Large intestine (tissue), 3 donors: ENCODE measurements at regions not wholly inside any gene's neighbourhood (a gene's known extent, or its start where the extent isn't known, plus 50 kb on each side); places are given as distances from the start of the nearest gene placed in this dataset.

Experiments used
- DNase-seq, 2 donors: peaks; one replicate each; pipeline versions ENCODE4 v3.0.0 to v3.0.0-alpha.2; 2013
- H3K27ac ChIP-seq: one replicate; pipeline ENCODE4 v1.5.1; 2013; ENCODE audit warnings: low read length
- H3K27me3 ChIP-seq: 2 replicates; pipeline ENCODE4 v1.6.1; 2013; ENCODE audit warnings: low read length; ENCODE audit not compliant: control insufficient read depth, insufficient read depth
- H3K36me3 ChIP-seq: 2 replicates; pipeline ENCODE4 v1.6.1; 2013; ENCODE audit warnings: low read length; ENCODE audit not compliant: control insufficient read depth, insufficient read depth
- H3K4me1 ChIP-seq: one replicate; pipeline ENCODE4 v1.6.1; 2013; ENCODE audit warnings: low read length; ENCODE audit not compliant: control insufficient read depth, insufficient read depth
- H3K4me3 ChIP-seq: one replicate; pipeline ENCODE4 v1.5.1; 2013; ENCODE audit warnings: low read length
- H3K9me3 ChIP-seq: one replicate; pipeline ENCODE4 v1.6.1; 2013; ENCODE audit warnings: mild to moderate bottlenecking, low read depth, low read length, moderate library complexity; ENCODE audit not compliant: control insufficient read depth
- WGBS: methylation state at CpG from one replicate; pipeline ENCODE4 v1.1.5; 2013; ENCODE audit warnings: low lambda C conversion rate; ENCODE audit not compliant: insufficient coverage; 5-methylcytosine and 5-hydroxymethylcytosine counted together

GRCh38 chr2:215662715-215663114 lies 226.8 kb upstream of the FN1 start:
- no CpG with 5 or more reads among the region's 1 CpG for WGBS

GRCh38 chr2:215660687-215661086 lies 224.8 kb upstream of the FN1 start:
- no peak overlapping the region for H3K4me3 ChIP-seq
- no peak for DNase-seq
- no peaks in the 10 kb centered on the region for H3K9me3 ChIP-seq
- WGBS: no CpG with 5 or more reads among the region's 8 CpGs
- H3K4me1 ChIP-seq: no peaks in the 10 kb centered on the region
- H3K27me3 ChIP-seq: no peaks in the 10 kb centered on the region
- no peak overlapping the region for H3K27ac ChIP-seq
- no peaks in the 10 kb centered on the region for H3K36me3 ChIP-seq

More at GRCh38 chr2:215662715-215663114, 226.8 kb upstream of the FN1 start:
- Histone ChIP-seq H3K4me3 (no peak overlapping the region), H3K27ac (no peak overlapping the region), H3K4me1 (no peaks in the 10 kb centered on the region), H3K9me3 (no peaks in the 10 kb centered on the region), H3K27me3 (no peaks in the 10 kb centered on the region), H3K36me3 (no peaks in the 10 kb centered on the region)
- no peak for DNase-seq

GRCh38 chr2:215659650-215660049 lies 223.8 kb upstream of the FN1 start:
- Histone ChIP-seq H3K36me3 (no peaks in the 10 kb centered on the region), H3K4me3 (no peak overlapping the region), H3K9me3 (no peaks in the 10 kb centered on the region), H3K27ac (no peak overlapping the region), H3K4me1 (no peaks in the 10 kb centered on the region), H3K27me3 (no peaks in the 10 kb centered on the region)
- DNase-seq: no peak
- WGBS: 50% methylated on average over 1 of the region's 4 CpGs

GRCh38 chr2:215658635-215659305 lies 222.9 kb upstream of the FN1 start:
- Histone ChIP-seq H3K27ac (no peak overlapping the region), H3K9me3 (no peaks in the 10 kb centered on the region), H3K4me3 (no peak overlapping the region), H3K27me3 (no peaks in the 10 kb centered on the region), H3K36me3 (no peaks in the 10 kb centered on the region), H3K4me1 (no peaks in the 10 kb centered on the region)
- DNase-seq: no peak
- WGBS: 90% methylated on average over 2 of the region's 4 CpGs

DNA sequence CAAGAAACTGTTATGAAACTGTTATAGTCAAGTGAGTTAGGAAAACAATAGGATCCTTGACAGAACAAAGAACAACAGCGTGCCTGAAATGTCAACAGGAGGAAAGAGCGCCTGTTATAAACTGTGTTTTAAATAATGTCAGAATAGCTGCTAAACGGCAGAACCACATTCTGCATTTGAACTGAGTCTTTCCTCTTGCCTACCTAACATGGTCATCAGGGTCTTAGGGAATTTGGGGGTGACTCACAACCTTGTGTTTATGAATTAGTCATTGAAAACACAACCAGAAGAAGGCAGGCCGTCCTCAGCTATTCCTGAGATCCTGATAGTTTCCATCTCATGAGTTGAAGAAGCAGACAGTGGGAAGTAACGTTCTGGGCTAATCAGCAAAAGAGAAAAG lies 222.0 kb upstream of the FN1 start:
- Histone ChIP-seq H3K4me1 (no peaks in the 10 kb centered on the region), H3K36me3 (no peaks in the 10 kb centered on the region), H3K27ac (no peak overlapping the region), H3K9me3 (no peaks in the 10 kb centered on the region), H3K27me3 (no peaks in the 10 kb centered on the region), H3K4me3 (no peak overlapping the region)
- 71% methylated on average over 1 of the region's 5 CpGs for WGBS
- no peak for DNase-seq

DNA sequence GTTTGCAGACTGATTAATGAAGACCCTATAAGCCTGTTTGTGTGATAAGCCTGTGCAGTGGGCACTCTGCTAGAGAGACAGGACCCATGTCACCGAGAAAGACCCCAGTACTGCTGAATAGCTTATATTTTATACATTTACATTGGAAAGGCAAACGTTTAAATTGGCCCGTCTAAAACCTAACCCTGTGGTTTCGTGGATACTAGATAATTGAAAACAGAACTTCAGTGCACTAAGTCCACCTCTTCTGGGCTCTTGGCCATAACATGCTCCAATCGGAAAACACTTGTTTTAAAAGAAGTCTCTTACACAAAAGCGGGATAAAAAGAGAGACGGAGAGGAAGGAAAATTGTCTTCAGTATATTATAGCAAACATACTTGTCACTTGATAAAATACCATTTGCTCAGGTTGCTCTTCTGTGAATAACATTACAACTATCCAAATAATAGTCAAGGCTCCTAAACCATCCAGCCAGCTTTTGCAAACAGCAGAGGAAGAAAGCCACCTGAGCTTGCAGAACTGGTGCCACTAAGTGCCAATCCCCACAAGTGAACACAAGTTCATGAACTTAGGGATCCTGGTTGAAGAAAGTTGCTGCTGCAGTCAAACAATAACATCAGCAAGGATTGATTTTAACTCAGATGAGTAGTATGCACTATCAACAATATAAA lies 218.4 kb upstream of the FN1 start:
- Histone ChIP-seq H3K4me1 (no peaks in the 10 kb centered on the region), H3K4me3 (no peak overlapping the region), H3K27me3 (no peaks in the 10 kb centered on the region), H3K27ac (no peak overlapping the region), H3K9me3 (no peaks in the 10 kb centered on the region), H3K36me3 (no peaks in the 10 kb centered on the region)
- WGBS: no CpG with 5 or more reads among the region's 7 CpGs
- DNase-seq: no peak

- Histone ChIP-seq H3K27me3 (no peaks in the 10 kb centered on the region), H3K4me1 (no peaks in the 10 kb centered on the region), H3K4me3 (no peak overlapping the region), H3K36me3 (no peaks in the 10 kb centered on the region), H3K27ac (no peak overlapping the region), H3K9me3 (no peaks in the 10 kb centered on the region)
- no peak for DNase-seq
- WGBS: no CpG with 5 or more reads among the region's 4 CpGs
Measured at GRCh38 chr2:215653344-215654030, 217.6 kb upstream of the FN1 start.

DNA sequence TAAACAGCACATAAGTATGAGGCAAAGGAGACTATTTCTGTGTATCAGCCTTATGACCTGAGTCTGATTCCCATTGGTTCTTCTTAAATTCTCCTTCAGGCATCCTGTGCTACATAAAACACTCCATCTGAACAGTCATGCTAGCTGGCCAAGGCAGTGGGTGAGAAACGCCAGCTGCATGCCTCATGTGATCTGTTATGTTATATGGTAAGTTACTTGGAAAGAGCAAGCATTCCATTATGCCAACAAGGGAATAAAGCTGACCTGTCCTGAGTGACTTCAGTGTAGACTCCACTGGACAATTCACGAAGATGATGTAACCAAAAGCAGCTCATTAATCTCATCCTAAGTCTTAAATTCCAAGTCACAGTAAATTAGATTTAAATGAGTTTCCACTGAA lies 216.5 kb upstream of the FN1 start:
- WGBS: 100% methylated on average over 1 of the region's 2 CpGs
- Histone ChIP-seq H3K27ac (no peak overlapping the region), H3K9me3 (no peaks in the 10 kb centered on the region), H3K4me1 (no peaks in the 10 kb centered on the region), H3K27me3 (no peaks in the 10 kb centered on the region), H3K4me3 (no peak overlapping the region), H3K36me3 (no peaks in the 10 kb centered on the region)
- DNase-seq: no peak

- no peaks in the 10 kb centered on the region for H3K36me3 ChIP-seq
- H3K27ac ChIP-seq: no peak overlapping the region
- 94% methylated on average over 4 of the region's 4 CpGs for WGBS
- H3K4me1 ChIP-seq: no peaks in the 10 kb centered on the region
- DNase-seq: no peak
- H3K27me3 ChIP-seq: no peaks in the 10 kb centered on the region
- H3K4me3 ChIP-seq: no peak overlapping the region
- H3K9me3 ChIP-seq: no peaks in the 10 kb centered on the region
Measured at GRCh38 chr2:215651412-215651811, 215.5 kb upstream of the FN1 start.

DNA sequence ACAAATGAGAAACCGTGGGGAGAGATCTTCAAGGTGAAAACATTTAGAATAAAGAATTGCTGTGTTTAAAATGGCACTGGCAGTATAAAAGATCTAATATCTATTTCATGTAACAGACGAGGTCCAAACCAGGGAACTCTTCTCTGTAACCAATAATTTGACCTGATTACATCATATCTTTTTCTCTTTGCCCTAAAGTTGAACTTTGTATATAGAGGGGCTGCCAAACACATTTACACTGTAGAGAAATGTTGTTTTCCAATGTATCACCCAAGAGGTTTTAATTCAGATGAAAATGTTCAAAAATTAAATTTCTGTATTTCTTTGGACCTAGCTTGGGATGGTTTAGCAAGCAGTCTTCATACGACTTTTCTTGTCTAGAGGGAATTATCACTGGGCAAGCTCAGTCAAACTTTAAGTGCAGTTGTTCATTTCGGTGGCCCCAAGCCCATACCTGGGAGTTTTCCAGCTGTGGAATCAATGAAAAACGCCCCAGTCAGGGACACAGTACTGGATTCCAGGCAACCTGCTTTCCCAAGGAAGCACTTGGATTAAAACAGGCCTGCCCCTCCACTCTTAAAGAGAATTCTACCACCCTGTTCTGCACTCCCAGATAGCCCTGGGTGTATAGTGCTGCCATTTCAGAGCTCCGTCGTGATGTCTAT lies 208.5 kb upstream of the FN1 start:
- Histone ChIP-seq H3K36me3 (no peaks in the 10 kb centered on the region), H3K4me1 (no peaks in the 10 kb centered on the region), H3K27me3 (no peaks in the 10 kb centered on the region), H3K4me3 (no peak overlapping the region), H3K9me3 (no peaks in the 10 kb centered on the region), H3K27ac (no peak overlapping the region)
- WGBS: 60% methylated on average over 1 of the region's 7 CpGs
- no peak for DNase-seq
